ENCODE measurements at regions not wholly inside any gene's neighbourhood (a gene's known extent, or its start where the extent isn't known, plus 50 kb on each side); places are given as distances from the start of the nearest gene placed in this dataset.

GRCh38 chr20:63115651-63116411, 100.1 kb downstream of the YTHDF1 start:
- Histone ChIP-seq H3K4me1 (ENCODE audit: insufficient read depth) (no peaks in the 10 kb centered on the region), H3K4me3 (no peak overlapping the region), H3K9me3 (ENCODE audit: low read depth) (no peaks in the 10 kb centered on the region), H3F3A (ENCODE audit: insufficient read depth) (no peaks in the 10 kb centered on the region), H3K27me3 (replicated peaks; ENCODE audit: insufficient read depth) (no peaks in the 10 kb centered on the region; the same call in none of the 2 replicates), H4K20me1 (ENCODE audit: insufficient read depth) (no peaks in the 10 kb centered on the region), H3K4me2 (ENCODE audit: unreplicated experiment) (no peak overlapping the region), H2AFZ (no peak overlapping the region), H3K9ac (no peak overlapping the region), H3K36me3 (ENCODE audit: low read depth) (no peaks in the 10 kb centered on the region), H3K9me2 (ENCODE audit: insufficient read depth) (no peaks in the 10 kb centered on the region), H3K27ac (no peak overlapping the region), H3K79me2 (ENCODE audit: insufficient read depth) (no peaks in the 10 kb centered on the region)
- in situ Hi-C loops (cut with MboI): no loop called here
- WGBS, 2 experiments (ENCODE audit: low coverage in 1 of 2, low lambda C conversion rate in 2 of 2, missing lambda C conversion rate in 2 of 2): 46 to 53% methylated on average over 11 of the region's 11 CpGs
- no peak for DNase-seq
- TF ChIP-seq EZH2 (IDR thresholded peaks at IDR 0.05; ENCODE audit: insufficient read depth, poor library complexity, severe bottlenecking): no peak
- TF ChIP-seq EZH2phosphoT487 (IDR thresholded peaks at IDR 0.05; ENCODE audit: insufficient read depth, low read depth): no peak

DNA sequence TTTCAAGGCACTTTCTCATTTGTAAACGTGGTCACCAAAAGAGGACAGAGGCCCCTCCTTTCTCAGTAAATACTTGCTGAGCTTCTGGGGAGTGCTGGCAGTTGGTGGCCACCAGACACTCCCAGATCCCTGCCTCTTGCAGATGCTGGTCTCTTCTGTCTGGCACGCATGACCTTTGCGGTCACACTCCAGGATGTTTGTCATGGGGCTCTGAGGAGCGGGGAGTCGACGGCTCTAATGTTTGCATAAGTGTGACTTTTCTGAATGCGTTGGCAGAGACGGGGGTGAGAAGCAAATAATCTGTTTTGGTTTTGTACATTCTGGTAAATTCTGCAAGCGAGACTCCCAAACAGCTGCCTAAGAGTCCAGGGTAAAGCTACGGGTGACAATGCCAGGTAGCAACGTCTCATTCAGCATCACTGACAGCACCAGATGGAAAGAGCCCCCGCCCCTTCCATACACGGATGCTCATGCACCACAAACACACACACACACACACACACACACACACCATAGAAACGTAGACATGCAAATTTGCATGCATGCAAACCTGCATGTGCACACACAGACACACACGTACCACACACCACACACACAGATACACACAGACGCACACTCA, 101.1 kb downstream of the YTHDF1 start:
- H3K4me3 ChIP-seq: no peak overlapping the region
- H3K4me2 ChIP-seq (ENCODE audit: unreplicated experiment): no peak overlapping the region
- H3K27ac ChIP-seq: no peak overlapping the region
- H3K9me2 ChIP-seq (ENCODE audit: insufficient read depth): no peaks in the 10 kb centered on the region
- no peaks in the 10 kb centered on the region for H4K20me1 ChIP-seq (ENCODE audit: insufficient read depth)
- WGBS, 2 experiments (ENCODE audit: low coverage in 1 of 2, low lambda C conversion rate in 2 of 2, missing lambda C conversion rate in 2 of 2): 40 to 44% methylated on average over 16 of the region's 16 CpGs
- no peaks in the 10 kb centered on the region for H3K9me3 ChIP-seq (ENCODE audit: low read depth)
- no peak overlapping the region for H3K9ac ChIP-seq
- H3K27me3 ChIP-seq (replicated peaks; ENCODE audit: insufficient read depth): no peaks in the 10 kb centered on the region; the same call in none of the 2 replicates
- in situ Hi-C loops (cut with MboI): no loop called here
- H3K36me3 ChIP-seq (ENCODE audit: low read depth): no peaks in the 10 kb centered on the region
- TF ChIP-seq EZH2 (IDR thresholded peaks at IDR 0.05; ENCODE audit: insufficient read depth, poor library complexity, severe bottlenecking) (no peak), EZH2phosphoT487 (IDR thresholded peaks at IDR 0.05; ENCODE audit: insufficient read depth, low read depth) (no peak)
- no peaks in the 10 kb centered on the region for H3F3A ChIP-seq (ENCODE audit: insufficient read depth)
- H2AFZ ChIP-seq: no peak overlapping the region
- H3K79me2 ChIP-seq (ENCODE audit: insufficient read depth): no peaks in the 10 kb centered on the region
- DNase-seq: no peak
- no peaks in the 10 kb centered on the region for H3K4me1 ChIP-seq (ENCODE audit: insufficient read depth)

DNA sequence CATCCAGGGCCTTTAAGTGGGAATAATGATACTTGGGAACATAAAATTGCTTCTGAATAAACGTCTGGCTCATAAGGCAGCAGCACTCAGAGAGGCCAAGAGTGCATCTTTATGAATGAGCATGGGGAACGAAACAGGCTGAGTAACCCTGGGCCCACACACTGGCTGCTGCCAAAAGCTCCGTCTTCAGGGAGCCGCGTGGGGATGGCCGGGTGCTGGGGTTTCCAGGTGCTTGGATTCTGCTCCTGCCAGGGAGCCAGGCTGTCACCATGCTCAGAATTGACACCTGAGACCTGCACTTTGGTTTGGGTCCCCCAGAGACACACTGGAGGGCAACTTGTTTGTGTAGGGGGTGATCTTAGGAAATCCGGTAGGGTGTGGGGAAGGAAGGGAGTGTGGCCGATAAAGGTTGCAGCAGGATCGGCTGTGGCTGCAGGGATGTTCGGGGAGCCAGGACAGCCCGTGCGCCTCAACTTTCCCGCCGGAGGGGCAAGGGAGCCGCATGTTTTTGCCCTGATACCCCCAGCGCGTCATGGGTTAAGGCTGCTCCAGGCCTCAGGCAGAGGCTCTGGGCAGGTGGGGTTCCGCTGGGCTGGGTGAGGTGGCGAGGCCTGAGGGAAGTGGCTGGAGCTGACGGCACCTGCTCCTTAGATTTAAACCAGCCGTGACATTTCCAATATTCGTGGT, 101.8 kb downstream of the YTHDF1 start:
- Histone ChIP-seq H3K4me2 (ENCODE audit: unreplicated experiment) (no peak overlapping the region), H4K20me1 (ENCODE audit: insufficient read depth) (no peaks in the 10 kb centered on the region), H3K9me2 (ENCODE audit: insufficient read depth) (no peaks in the 10 kb centered on the region), H3K9ac (no peak overlapping the region), H3K36me3 (ENCODE audit: low read depth) (no peaks in the 10 kb centered on the region), H3K4me1 (ENCODE audit: insufficient read depth) (no peaks in the 10 kb centered on the region), H3K79me2 (ENCODE audit: insufficient read depth) (no peaks in the 10 kb centered on the region), H3K9me3 (ENCODE audit: low read depth) (no peaks in the 10 kb centered on the region), H3K27me3 (replicated peaks; ENCODE audit: insufficient read depth) (no peaks in the 10 kb centered on the region; the same call in none of the 2 replicates), H3K27ac (no peak overlapping the region), H3K4me3 (no peak overlapping the region), H3F3A (ENCODE audit: insufficient read depth) (no peaks in the 10 kb centered on the region), H2AFZ (no peak overlapping the region)
- WGBS, 2 experiments (ENCODE audit: low coverage in 1 of 2, low lambda C conversion rate in 2 of 2, missing lambda C conversion rate in 2 of 2): 46% methylated on average over 21 to 22 of the region's 22 CpGs
- in situ Hi-C loops (cut with MboI): no loop called here
- DNase-seq: no peak
- TF ChIP-seq EZH2 (IDR thresholded peaks at IDR 0.05; ENCODE audit: insufficient read depth, poor library complexity, severe bottlenecking) (no peak), EZH2phosphoT487 (IDR thresholded peaks at IDR 0.05; ENCODE audit: insufficient read depth, low read depth) (no peak)

DNA sequence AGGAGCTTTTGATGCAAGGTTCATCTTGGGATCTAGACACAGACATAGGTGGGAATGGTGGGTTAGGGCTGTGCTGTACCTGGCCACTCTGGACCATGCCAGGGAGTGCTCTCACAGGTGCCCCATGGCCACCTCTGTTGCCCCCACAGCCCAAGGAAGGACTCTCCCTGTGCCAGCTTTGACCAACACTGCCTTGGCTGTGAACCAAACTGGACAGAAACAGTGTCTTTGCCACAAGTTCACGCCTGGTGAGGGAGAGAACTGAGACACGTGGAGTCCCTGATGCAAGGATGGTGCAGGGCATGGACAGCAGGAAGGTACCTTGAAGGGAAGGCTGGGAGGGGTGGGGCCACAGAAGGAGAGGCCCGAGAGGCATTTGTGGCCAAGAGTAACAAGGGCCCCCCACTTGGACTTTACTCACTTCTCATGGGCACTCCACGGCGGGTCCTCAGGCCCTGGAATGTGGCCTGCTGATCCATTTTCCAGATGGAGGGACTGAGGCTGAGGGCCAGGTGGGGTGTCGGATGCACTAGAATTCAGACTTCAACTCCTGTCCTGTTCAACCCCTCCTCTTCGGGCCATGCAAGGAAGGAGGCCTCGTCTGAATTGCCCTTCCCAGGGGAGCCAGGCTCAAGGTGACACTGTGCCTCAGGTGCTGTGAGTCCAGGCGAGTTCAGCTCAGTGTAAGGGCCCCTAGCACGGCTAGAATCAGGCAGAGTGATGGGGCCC, 103.3 kb downstream of the YTHDF1 start:
- Histone ChIP-seq H3K27ac (no peak overlapping the region), H3K4me1 (ENCODE audit: insufficient read depth) (no peaks in the 10 kb centered on the region), H4K20me1 (ENCODE audit: insufficient read depth) (no peaks in the 10 kb centered on the region), H3K4me2 (ENCODE audit: unreplicated experiment) (no peak overlapping the region), H3K4me3 (no peak overlapping the region), H3K9me3 (ENCODE audit: low read depth) (no peaks in the 10 kb centered on the region), H3K9ac (no peak overlapping the region), H3K79me2 (ENCODE audit: insufficient read depth) (no peaks in the 10 kb centered on the region), H3F3A (ENCODE audit: insufficient read depth) (no peaks in the 10 kb centered on the region), H3K9me2 (ENCODE audit: insufficient read depth) (no peaks in the 10 kb centered on the region), H3K36me3 (ENCODE audit: low read depth) (no peaks in the 10 kb centered on the region), H3K27me3 (replicated peaks; ENCODE audit: insufficient read depth) (no peaks in the 10 kb centered on the region; the same call in 1 of the 2 replicates), H2AFZ (no peak overlapping the region)
- in situ Hi-C loops (cut with MboI): no loop called here
- WGBS, 2 experiments (ENCODE audit: low coverage in 1 of 2, low lambda C conversion rate in 2 of 2, missing lambda C conversion rate in 2 of 2): 27 to 32% methylated on average over 9 to 10 of the region's 10 CpGs
- no peak for DNase-seq
- TF ChIP-seq EZH2 (IDR thresholded peaks at IDR 0.05; ENCODE audit: insufficient read depth, poor library complexity, severe bottlenecking): no peak
- TF ChIP-seq EZH2phosphoT487 (IDR thresholded peaks at IDR 0.05; ENCODE audit: insufficient read depth, low read depth): no peak
